K562 (cell line): ENCODE measurements at regions not wholly inside any gene's neighbourhood (a gene's known extent, or its start where the extent isn't known, plus 50 kb on each side); places are given as distances from the start of the nearest gene placed in this dataset.

Source experiments
- AFF1 ChIP-seq, 2 experiments: fragments of 450-650 bp; IDR thresholded peaks; 2 replicates each; pipeline ENCODE4 v1.6.1; 2018; ENCODE audit warnings: mild to moderate bottlenecking in 2 of 2, low read depth in 1 of 2; ENCODE audit not compliant: partially characterized antibody in 2 of 2
- ESRRA ChIP-seq: fragments of 450-650 bp; IDR thresholded peaks from 2 replicates; pipeline ENCODE4 v1.6.1; 2014; ENCODE audit warnings: low read depth, mild to moderate bottlenecking, moderate library complexity, borderline replicate concordance
- HDAC1 ChIP-seq, 2 experiments: fragments of 450-650 bp; IDR thresholded peaks; 2 replicates each; pipeline ENCODE4 v1.6.1; 2016 to 2017; ENCODE audit warnings: inconsistent platforms in 1 of 2, mild to moderate bottlenecking in 1 of 2, moderate library complexity in 1 of 2
- MBD1 ChIP-seq: fragments of 250-450 bp; sonication (Bioruptor Pico); IDR thresholded peaks from 2 replicates; pipeline ENCODE4 v1.8.0; 2022; ENCODE audit warnings: inconsistent platforms
- NCOA4 ChIP-seq: fragments of 450-650 bp; IDR thresholded peaks from 2 replicates; pipeline ENCODE4 v1.6.1; 2018; ENCODE audit warnings: mild to moderate bottlenecking; ENCODE audit not compliant: partially characterized antibody
- SRSF1 ChIP-seq: fragments of 200-400 bp; formaldehyde crosslinking; IDR thresholded peaks from 2 replicates; pipeline ENCODE4 v1.6.1; 2017; ENCODE audit warnings: mild to moderate bottlenecking, low read depth, low read length, moderate library complexity

- TF ChIP-seq SRSF1 (no peak), ESRRA (no peak), MBD1 (no peak), AFF1 (IDR thresholded peaks at IDR 0.05; ENCODE audit: low read depth in 1 of 2, partially characterized antibody in 2 of 2) (no peak), HDAC1 (IDR thresholded peaks at IDR 0.05) (no peak), NCOA4 (no peak)
Observed at GRCh38 chr9:115461280-115461679, 343.3 kb upstream of the TNC start (continued).
